Sigmoid colon (tissue), 4 donors: ENCODE measurements at regions not wholly inside any gene's neighbourhood (a gene's known extent, or its start where the extent isn't known, plus 50 kb on each side); places are given as distances from the start of the nearest gene placed in this dataset.

Experiments used
- POLR2AphosphoS5 ChIP-seq, 4 donors: sonication (generic); formaldehyde crosslinking; IDR thresholded peaks; one replicate each; pipeline ENCODE4 v1.6.1; 2017; ENCODE audit warnings: antibody characterized with exemption in 4 of 4
- TF ChIP-seq, protein P1 (sequence below), 4 experiments: fragments of 450-650 bp in 3 of 4; fragments of 200-600 bp in 1 of 4; IDR thresholded peaks; one replicate each; pipeline ENCODE4 v1.5.1; 2016 to 2019; ENCODE audit warnings: antibody characterized with exemption in 4 of 4, mild to moderate bottlenecking in 3 of 4, moderate library complexity in 2 of 4

DNA sequence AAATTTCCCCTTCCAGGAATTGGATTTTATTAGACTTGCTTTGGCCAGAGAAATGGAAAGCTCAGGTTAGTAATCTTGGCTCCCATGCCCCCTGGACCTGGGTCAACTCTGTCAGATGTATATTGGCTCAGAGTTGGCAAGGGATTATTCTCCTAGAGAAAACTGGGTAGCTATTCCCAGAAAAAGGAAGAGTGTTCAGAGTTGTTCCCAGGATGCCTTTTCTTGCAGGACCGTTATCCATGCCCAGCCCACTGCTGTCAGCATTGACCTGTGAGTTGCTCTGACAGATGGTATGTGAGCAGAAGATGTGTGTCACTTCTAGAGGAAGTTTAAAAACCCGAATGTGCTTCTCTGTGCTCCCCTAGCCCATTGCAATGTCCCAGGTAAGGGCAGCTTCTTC, 509.9 kb upstream of the ZFP42 start:
- TF ChIP-seq, protein P1, sequence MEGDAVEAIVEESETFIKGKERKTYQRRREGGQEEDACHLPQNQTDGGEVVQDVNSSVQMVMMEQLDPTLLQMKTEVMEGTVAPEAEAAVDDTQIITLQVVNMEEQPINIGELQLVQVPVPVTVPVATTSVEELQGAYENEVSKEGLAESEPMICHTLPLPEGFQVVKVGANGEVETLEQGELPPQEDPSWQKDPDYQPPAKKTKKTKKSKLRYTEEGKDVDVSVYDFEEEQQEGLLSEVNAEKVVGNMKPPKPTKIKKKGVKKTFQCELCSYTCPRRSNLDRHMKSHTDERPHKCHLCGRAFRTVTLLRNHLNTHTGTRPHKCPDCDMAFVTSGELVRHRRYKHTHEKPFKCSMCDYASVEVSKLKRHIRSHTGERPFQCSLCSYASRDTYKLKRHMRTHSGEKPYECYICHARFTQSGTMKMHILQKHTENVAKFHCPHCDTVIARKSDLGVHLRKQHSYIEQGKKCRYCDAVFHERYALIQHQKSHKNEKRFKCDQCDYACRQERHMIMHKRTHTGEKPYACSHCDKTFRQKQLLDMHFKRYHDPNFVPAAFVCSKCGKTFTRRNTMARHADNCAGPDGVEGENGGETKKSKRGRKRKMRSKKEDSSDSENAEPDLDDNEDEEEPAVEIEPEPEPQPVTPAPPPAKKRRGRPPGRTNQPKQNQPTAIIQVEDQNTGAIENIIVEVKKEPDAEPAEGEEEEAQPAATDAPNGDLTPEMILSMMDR (IDR thresholded peaks at IDR 0.05): no peak
- TF ChIP-seq POLR2AphosphoS5 (IDR thresholded peaks at IDR 0.05): no peak
